Retinal pigment epithelial cell (primary cell): ENCODE measurements at regions not wholly inside any gene's neighbourhood (a gene's known extent, or its start where the extent isn't known, plus 50 kb on each side); places are given as distances from the start of the nearest gene placed in this dataset.
"Not testable (repeated sequence)": the region's sequence is repeated elsewhere in the genome, so short reads cannot be mapped to it uniquely, and the experiment has no call there.

Source experiments
- DNase-seq: peaks from one replicate; pipeline ENCODE4 v3.0.0-alpha.2; 2010; ENCODE audit warnings: low read depth
- H3K4me3 ChIP-seq: 2 replicates; pipeline ENCODE4 v1.5.1; 2011; ENCODE audit warnings: mild to moderate bottlenecking, low read length, control low read depth, moderate library complexity
- CTCF ChIP-seq: conservative IDR thresholded peaks from 2 replicates; pipeline ENCODE4 v1.5.1; 2011; ENCODE audit warnings: low read depth, low read length, control low read depth, inconsistent platforms

GRCh38 chr10:114872519-114873087 is 51.0 kb downstream of the FHIP2A start:
- TF ChIP-seq CTCF, result no peak
- no peak for DNase-seq
- no peak overlapping the region for H3K4me3 ChIP-seq

GRCh38 chr10:114874827-114875411 is 53.3 kb downstream of the FHIP2A start:
- peak; percentile 18 for TF ChIP-seq CTCF
- no peak overlapping the region for H3K4me3 ChIP-seq
- no peak for DNase-seq

GRCh38 chr10:114875590-114876081 is 54.1 kb downstream of the FHIP2A start:
- H3K4me3 ChIP-seq, DNase-seq: not testable (repeated sequence)

GRCh38 chr10:114876169-114876568 is 54.6 kb downstream of the FHIP2A start:
- no peak overlapping the region for H3K4me3 ChIP-seq
- no peak for DNase-seq
- TF ChIP-seq CTCF, result no peak

GRCh38 chr10:114876602-114877300 is 55.2 kb downstream of the FHIP2A start:
- H3K4me3 ChIP-seq, result no peak overlapping the region
- DNase-seq, result no peak
- peak; percentile 92 for TF ChIP-seq CTCF

- no peak for TF ChIP-seq CTCF
- H3K4me3 ChIP-seq, result no peak overlapping the region
- DNase-seq, result no peak
These were observed 55.7 kb downstream of the FHIP2A start for GRCh38 chr10:114877301-114877644.

- no peak for DNase-seq
- no peak for TF ChIP-seq CTCF
These were observed 57.5 kb downstream of the FHIP2A start for GRCh38 chr10:114879093-114879492.

More at GRCh38 chr10:114879093-114879492, 57.5 kb downstream of the FHIP2A start:
- H3K4me3 ChIP-seq, result no peak overlapping the region
